ENCODE measurements at regions not wholly inside any gene's neighbourhood (a gene's known extent, or its start where the extent isn't known, plus 50 kb on each side); places are given as distances from the start of the nearest gene placed in this dataset.

DNA sequence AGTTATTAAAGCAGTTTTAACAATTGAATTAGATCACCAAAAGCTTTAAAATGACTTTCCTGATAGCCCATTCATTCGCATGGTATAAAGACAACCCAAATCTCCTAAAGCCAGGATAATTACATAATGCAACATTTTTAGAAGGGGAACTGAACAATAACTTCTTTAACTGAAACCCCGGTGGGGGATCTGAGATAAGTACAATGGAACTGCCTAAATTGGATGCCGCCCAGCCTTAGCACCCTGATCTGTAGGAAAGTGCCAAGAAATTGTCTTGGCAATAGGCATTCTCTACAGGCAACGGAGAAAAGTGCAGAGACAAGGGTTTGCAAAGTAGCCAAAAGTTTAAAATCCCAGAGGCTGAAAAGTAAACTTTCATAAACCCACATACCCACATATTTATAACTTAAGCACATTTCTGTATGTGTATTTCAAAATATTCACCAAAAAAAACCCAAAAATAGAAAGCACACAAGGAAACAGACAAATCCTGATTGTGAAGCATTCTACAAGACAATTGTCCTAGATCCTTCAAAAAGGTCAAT is 98.8 kb upstream of the BEND6 start:
- WGBS, 2 experiments (ENCODE audit: insufficient coverage in 1 of 2, insufficient read length in 1 of 2): 76 to 81% methylated on average over 2 to 4 of the region's 4 CpGs
- DNase-seq: no peak
- no peak for TF ChIP-seq CTCF (conservative IDR thresholded peaks at IDR 0.05)

DNA sequence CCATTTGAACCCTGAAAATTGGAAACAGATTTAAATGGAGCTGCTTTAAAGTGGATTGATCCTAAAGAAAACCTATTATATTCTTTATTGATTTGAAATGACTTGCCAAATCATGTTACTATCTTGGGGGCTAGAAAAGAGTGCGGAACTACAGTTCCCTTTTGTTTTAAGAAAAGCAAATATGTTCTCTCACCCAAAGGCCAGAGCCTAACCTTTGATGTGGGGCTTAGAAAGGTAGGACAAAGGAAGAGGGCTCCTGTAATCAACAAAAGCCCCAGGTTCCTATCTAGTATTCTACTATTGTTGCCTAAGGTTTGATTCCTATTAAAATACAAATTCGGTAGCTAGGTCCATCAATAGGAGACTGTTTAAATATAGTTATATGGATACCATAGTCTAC is 100.8 kb upstream of the BEND6 start:
- Histone ChIP-seq H3K9ac (ENCODE audit: extremely low read depth, low read length, poor library complexity, severe bottlenecking) (no peak overlapping the region), H3K4me3 (ENCODE audit: low read length) (peak overlapping the region; percentile 8), H3K27ac (ENCODE audit: low read depth, low read length) (no peak overlapping the region), H3K36me3 (ENCODE audit: control insufficient read depth, insufficient read depth, low read length) (no peaks in the 10 kb centered on the region), H3K9me3 (ENCODE audit: control insufficient read depth, low read length) (no peaks in the 10 kb centered on the region), H3K27me3 (ENCODE audit: control insufficient read depth, insufficient read depth, low read length, poor library complexity, severe bottlenecking) (no peaks in the 10 kb centered on the region), H3K4me1 (ENCODE audit: control insufficient read depth, insufficient read depth, low read length) (peaks cover 14% of the 10 kb centered on the region)
- Mint-ChIP-seq H3K27ac (no peak overlapping the region), H3K4me1 (peaks cover 53% of the 10 kb centered on the region), H3K9me3 (no peaks in the 10 kb centered on the region), H3K27me3 (ENCODE audit: insufficient read depth) (no peaks in the 10 kb centered on the region), H3K4me3 (no peak overlapping the region), H3K36me3 (ENCODE audit: low read depth) (no peaks in the 10 kb centered on the region)
- 21% methylated on average over 1 of the region's 2 CpGs; no CpG with 5 or more reads in 1 of the 2 experiments for WGBS, 2 experiments (ENCODE audit: insufficient coverage in 1 of 2, insufficient read length in 1 of 2)
- no peak for TF ChIP-seq CTCF (conservative IDR thresholded peaks at IDR 0.05)
- no peak for DNase-seq

More for the DNA sequence above, 98.8 kb upstream of the BEND6 start:
- peaks cover 14% of the 10 kb centered on the region for H3K4me1 ChIP-seq (ENCODE audit: control insufficient read depth, insufficient read depth, low read length)
- H3K36me3 Mint-ChIP-seq (ENCODE audit: low read depth): no peaks in the 10 kb centered on the region
- H3K4me1 Mint-ChIP-seq: peaks cover 43% of the 10 kb centered on the region
- no peak overlapping the region for H3K9ac ChIP-seq (ENCODE audit: extremely low read depth, low read length, poor library complexity, severe bottlenecking)
- H3K4me3 Mint-ChIP-seq: no peak overlapping the region
- H3K27ac Mint-ChIP-seq: no peak overlapping the region
- no peaks in the 10 kb centered on the region for H3K36me3 ChIP-seq (ENCODE audit: control insufficient read depth, insufficient read depth, low read length)
- no peaks in the 10 kb centered on the region for H3K9me3 Mint-ChIP-seq
- H3K4me3 ChIP-seq (ENCODE audit: low read length): no peak overlapping the region
- H3K27me3 Mint-ChIP-seq (ENCODE audit: insufficient read depth): no peaks in the 10 kb centered on the region
- no peaks in the 10 kb centered on the region for H3K9me3 ChIP-seq (ENCODE audit: control insufficient read depth, low read length)
- H3K27me3 ChIP-seq (ENCODE audit: control insufficient read depth, insufficient read depth, low read length, poor library complexity, severe bottlenecking): no peaks in the 10 kb centered on the region
- H3K27ac ChIP-seq (ENCODE audit: low read depth, low read length): no peak overlapping the region

- no peaks in the 10 kb centered on the region for H3K36me3 ChIP-seq (ENCODE audit: control insufficient read depth, insufficient read depth, low read length)
- Mint-ChIP-seq H3K27ac (peak overlapping the region; percentile 62), H3K36me3 (ENCODE audit: low read depth) (no peaks in the 10 kb centered on the region), H3K9me3 (no peaks in the 10 kb centered on the region), H3K4me3 (no peak overlapping the region), H3K27me3 (ENCODE audit: insufficient read depth) (no peaks in the 10 kb centered on the region), H3K4me1 (peaks cover 53% of the 10 kb centered on the region)
- peak overlapping the region; percentile 8 for H3K4me3 ChIP-seq (ENCODE audit: low read length)
- peaks cover 14% of the 10 kb centered on the region for H3K4me1 ChIP-seq (ENCODE audit: control insufficient read depth, insufficient read depth, low read length)
- DNase-seq: no peak
- 64% methylated on average over 2 of the region's 2 CpGs; no CpG with 5 or more reads in 1 of the 2 experiments for WGBS, 2 experiments (ENCODE audit: insufficient coverage in 1 of 2, insufficient read length in 1 of 2)
- no peak overlapping the region for H3K27ac ChIP-seq (ENCODE audit: low read depth, low read length)
- no peak for TF ChIP-seq CTCF (conservative IDR thresholded peaks at IDR 0.05)
- H3K9ac ChIP-seq (ENCODE audit: extremely low read depth, low read length, poor library complexity, severe bottlenecking): no peak overlapping the region
- no peaks in the 10 kb centered on the region for H3K27me3 ChIP-seq (ENCODE audit: control insufficient read depth, insufficient read depth, low read length, poor library complexity, severe bottlenecking)
- H3K9me3 ChIP-seq (ENCODE audit: control insufficient read depth, low read length): no peaks in the 10 kb centered on the region
These were observed 101.4 kb upstream of the BEND6 start for GRCh38 chr6:56853541-56853940.
